GM12892 (cell line): ENCODE measurements at regions not wholly inside any gene's neighbourhood (a gene's known extent, or its start where the extent isn't known, plus 50 kb on each side); places are given as distances from the start of the nearest gene placed in this dataset.

Experiments
- POLR2A ChIP-seq: IDR thresholded peaks from 2 replicates; pipeline ENCODE4 v1.6.1; 2011; ENCODE audit warnings: low read depth, low read length, control low read depth
- POLR2AphosphoS5 ChIP-seq: IDR thresholded peaks from 2 replicates; pipeline ENCODE4 v1.6.1; 2011; ENCODE audit warnings: low read depth, low read length, control low read depth
- TAF1 ChIP-seq: IDR thresholded peaks from 2 replicates; pipeline ENCODE4 v1.6.1; 2011; ENCODE audit warnings: low read depth, mild to moderate bottlenecking, control low read depth, low read length, borderline replicate concordance

GRCh38 chr18:40935423-40935822, 1019.6 kb upstream of the PIK3C3 start:
- TF ChIP-seq POLR2A (no peak), POLR2AphosphoS5 (no peak), TAF1 (no peak)
